T-cell (primary cell): ENCODE measurements at regions not wholly inside any gene's neighbourhood (a gene's known extent, or its start where the extent isn't known, plus 50 kb on each side); places are given as distances from the start of the nearest gene placed in this dataset.
"Not testable (repeated sequence)": the region's sequence is repeated elsewhere in the genome, so short reads cannot be mapped to it uniquely, and the experiment has no call there.

Experiments
- ATAC-seq, 4 experiments: fragments of 200-7000 bp in 3 of 4; fragments of 150-1000 bp in 1 of 4; cut with Tn5 transposase; replicated peaks in 1 of 4; 1 replicate in 3 of 4; 2 replicates in 1 of 4; pipeline ENCODE4 v1.10.0; 2021; ENCODE audit warnings: moderate library complexity in 3 of 4, mild to moderate bottlenecking in 2 of 4, moderate number of reproducible peaks in 1 of 4
- CTCF ChIA-PET, 2 donors: fragments of 300-600 bp; sonication (Branson Sonifier 250); formaldehyde crosslinking; loops; one replicate each; lab custom pipeline; 2022; ENCODE audit warnings: antibody characterized with exemption in 2 of 2; lab: Charles Lee
- POLR2A ChIA-PET, 2 donors: fragments of 300-600 bp; sonication (Branson Sonifier 250); formaldehyde crosslinking; loops; one replicate each; lab custom pipeline; 2022; ENCODE audit warnings: antibody characterized with exemption in 2 of 2; lab: Charles Lee
- DNase-seq, 35 experiments: peaks; one replicate each; pipeline versions ENCODE4 v3.0.0 to v3.0.0-alpha.2; 2013 to 2023
- H3K27ac ChIP-seq: one replicate; pipeline ENCODE4 v1.5.1; 2013; ENCODE audit warnings: low read length
- H3K27me3 ChIP-seq, 2 experiments: replicated peaks in 1 of 2; 1 replicate in 1 of 2; 2 replicates in 1 of 2; pipeline versions ENCODE4 v1.6.1 to v1.7.0; 2013; ENCODE audit warnings: low read length in 1 of 2, mixed read lengths in 1 of 2; ENCODE audit not compliant: control insufficient read depth in 2 of 2, insufficient read depth in 2 of 2; ENCODE audit errors: extremely low read depth in 1 of 2
- H3K36me3 ChIP-seq, 2 donors: 1 replicate in 1 of 2; 2 replicates in 1 of 2; pipeline versions ENCODE4 v1.6.1 to v1.7.0; 2013; ENCODE audit warnings: low read length in 1 of 2; ENCODE audit not compliant: control insufficient read depth in 2 of 2, insufficient read depth in 1 of 2; ENCODE audit errors: extremely low read depth in 1 of 2
- H3K4me1 ChIP-seq, 2 experiments: 1 replicate in 1 of 2; 2 replicates in 1 of 2; pipeline versions ENCODE4 v1.6.1 to v1.7.0; 2013; ENCODE audit warnings: low read length in 2 of 2, mixed read lengths in 1 of 2; ENCODE audit not compliant: insufficient read depth in 2 of 2, control insufficient read depth in 1 of 2; ENCODE audit errors: extremely low read depth in 1 of 2
- H3K4me3 ChIP-seq, 2 donors: 1 replicate in 1 of 2; 2 replicates in 1 of 2; pipeline versions ENCODE4 v1.5.1 to v1.7.0; 2013; ENCODE audit warnings: mild to moderate bottlenecking in 2 of 2, low read length in 1 of 2, moderate library complexity in 1 of 2; ENCODE audit not compliant: control insufficient read depth in 1 of 2; ENCODE audit errors: extremely low read depth in 1 of 2
- H3K9me3 ChIP-seq: 2 replicates; pipeline ENCODE4 v1.7.0; 2013
- H3K27ac Mint-ChIP-seq, 2 donors: one replicate each; pipeline ENCODE4 v1.8.0; 2020 to 2021; ENCODE audit warnings: mild to moderate bottlenecking in 2 of 2, mixed read lengths in 2 of 2
- H3K27me3 Mint-ChIP-seq, 2 donors: one replicate each; pipeline ENCODE4 v1.8.0; 2021 to 2022; ENCODE audit warnings: mixed read lengths in 2 of 2
- H3K36me3 Mint-ChIP-seq: one replicate; pipeline ENCODE4 v1.8.0; 2021; ENCODE audit warnings: mixed read lengths
- H3K4me1 Mint-ChIP-seq, 3 donors: one replicate each; pipeline ENCODE4 v1.8.0; 2020 to 2022; ENCODE audit warnings: mixed read lengths in 3 of 3, mild to moderate bottlenecking in 1 of 3
- H3K4me3 Mint-ChIP-seq, 3 donors: one replicate each; pipeline ENCODE4 v1.8.0; 2020 to 2022; ENCODE audit warnings: mild to moderate bottlenecking in 3 of 3, mixed read lengths in 3 of 3, moderate library complexity in 3 of 3
- H3K9me3 Mint-ChIP-seq, 3 donors: one replicate each; pipeline ENCODE4 v1.8.0; 2020 to 2022; ENCODE audit warnings: mixed read lengths in 3 of 3
- WGBS: methylation state at CpG from one replicate; pipeline ENCODE4 v1.1.5; 2013; ENCODE audit warnings: missing lambda C conversion rate; ENCODE audit not compliant: insufficient coverage; 5-methylcytosine and 5-hydroxymethylcytosine counted together

GRCh38 chr2:89245478-89245877, 554.0 kb downstream of the RPIA start:
- H3K4me3 Mint-ChIP-seq, CTCF ChIA-PET, H3K27me3 Mint-ChIP-seq, DNase-seq, POLR2A ChIA-PET, ATAC-seq, H3K27ac ChIP-seq, H3K36me3 ChIP-seq, H3K4me3 ChIP-seq, H3K27me3 ChIP-seq, H3K9me3 ChIP-seq, H3K4me1 ChIP-seq, H3K27ac Mint-ChIP-seq, H3K36me3 Mint-ChIP-seq, H3K9me3 Mint-ChIP-seq: not testable (repeated sequence)
- H3K4me1 Mint-ChIP-seq = peaks cover 9 to 16% (median 13%) of the 10 kb centered on the region in 3 donors
- no CpG with 5 or more reads among the region's 1 CpG for WGBS

- H3K4me3 Mint-ChIP-seq, H3K9me3 Mint-ChIP-seq, H3K27ac ChIP-seq, H3K27ac Mint-ChIP-seq, ATAC-seq, CTCF ChIA-PET, DNase-seq, H3K27me3 Mint-ChIP-seq, H3K9me3 ChIP-seq, H3K4me3 ChIP-seq, H3K27me3 ChIP-seq, POLR2A ChIA-PET, H3K36me3 ChIP-seq, H3K4me1 ChIP-seq, H3K36me3 Mint-ChIP-seq: not testable (repeated sequence)
- no CpG with 5 or more reads among the region's 4 CpGs for WGBS
- peaks cover 9 to 16% (median 13%) of the 10 kb centered on the region in 3 donors for H3K4me1 Mint-ChIP-seq
Measured at GRCh38 chr2:89246027-89246426, 554.6 kb downstream of the RPIA start.

GRCh38 chr2:89246620-89247019, 555.1 kb downstream of the RPIA start:
- ATAC-seq, H3K27ac ChIP-seq, H3K27me3 ChIP-seq, H3K9me3 Mint-ChIP-seq, H3K27me3 Mint-ChIP-seq, CTCF ChIA-PET, H3K36me3 ChIP-seq, H3K4me1 ChIP-seq, DNase-seq, POLR2A ChIA-PET, H3K9me3 ChIP-seq, H3K4me3 ChIP-seq, H3K36me3 Mint-ChIP-seq, H3K4me3 Mint-ChIP-seq: not testable (repeated sequence)
- 60% methylated on average over 1 of the region's 2 CpGs for WGBS
- peak overlapping the region in 1 of 2 donors; percentile 12 for H3K27ac Mint-ChIP-seq
- H3K4me1 Mint-ChIP-seq = peaks cover 9 to 16% (median 13%) of the 10 kb centered on the region in 3 donors

DNA sequence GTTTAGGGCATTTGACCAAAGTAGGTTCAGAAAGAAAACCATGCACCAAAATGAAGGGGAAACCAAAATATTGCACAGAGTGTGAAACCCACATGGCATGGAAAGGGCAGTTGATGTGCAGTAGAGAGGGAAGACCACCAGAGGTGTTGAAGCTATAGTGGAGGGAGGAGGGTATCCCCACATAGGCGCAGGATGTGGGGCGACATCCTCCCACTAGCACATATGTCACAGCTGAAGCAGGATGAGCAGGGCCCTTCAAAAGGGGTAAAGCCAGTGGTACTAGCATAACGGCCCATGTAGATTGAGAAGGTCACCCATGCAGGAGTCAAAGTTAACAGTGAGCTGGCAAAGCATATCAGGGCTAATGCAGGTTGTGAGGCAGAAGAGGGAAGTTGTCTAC, 563.5 kb downstream of the RPIA start:
- H3K36me3 Mint-ChIP-seq, H3K4me1 Mint-ChIP-seq, CTCF ChIA-PET, ATAC-seq, H3K9me3 Mint-ChIP-seq, DNase-seq, H3K4me3 Mint-ChIP-seq, H3K27ac Mint-ChIP-seq, H3K27me3 ChIP-seq, H3K9me3 ChIP-seq, H3K4me3 ChIP-seq, H3K27ac ChIP-seq, H3K27me3 Mint-ChIP-seq, POLR2A ChIA-PET, H3K4me1 ChIP-seq, H3K36me3 ChIP-seq: not testable (repeated sequence)
- 33% methylated on average over 1 of the region's 3 CpGs for WGBS

- H3K9me3 ChIP-seq, H3K36me3 ChIP-seq, H3K4me1 Mint-ChIP-seq, H3K27me3 ChIP-seq, H3K27ac ChIP-seq, POLR2A ChIA-PET, H3K4me3 ChIP-seq, ATAC-seq, H3K4me3 Mint-ChIP-seq, H3K4me1 ChIP-seq, CTCF ChIA-PET, H3K27ac Mint-ChIP-seq, H3K36me3 Mint-ChIP-seq, H3K9me3 Mint-ChIP-seq, H3K27me3 Mint-ChIP-seq, DNase-seq: not testable (repeated sequence)
- WGBS = no CpG with 5 or more reads among the region's 4 CpGs
Measured at GRCh38 chr2:89273443-89273842, 582.0 kb downstream of the RPIA start.

- DNase-seq, H3K4me1 Mint-ChIP-seq: not testable (repeated sequence)
Measured at GRCh38 chr2:89280536-89280935, 589.1 kb downstream of the RPIA start.

GRCh38 chr2:89286448-89287080, 595.1 kb downstream of the RPIA start:
- H3K4me3 ChIP-seq, ATAC-seq, H3K4me1 Mint-ChIP-seq, H3K36me3 ChIP-seq, H3K27ac Mint-ChIP-seq, H3K9me3 ChIP-seq, H3K4me3 Mint-ChIP-seq, H3K27ac ChIP-seq, H3K27me3 ChIP-seq, H3K27me3 Mint-ChIP-seq, H3K4me1 ChIP-seq, DNase-seq, POLR2A ChIA-PET, H3K36me3 Mint-ChIP-seq, CTCF ChIA-PET, H3K9me3 Mint-ChIP-seq: not testable (repeated sequence)
- WGBS = no CpG with 5 or more reads among the region's 8 CpGs

More at GRCh38 chr2:89280536-89280935, 589.1 kb downstream of the RPIA start:
- CTCF ChIA-PET, H3K4me1 ChIP-seq, H3K27me3 ChIP-seq, H3K4me3 Mint-ChIP-seq, H3K27ac ChIP-seq, H3K9me3 ChIP-seq, H3K27me3 Mint-ChIP-seq, H3K4me3 ChIP-seq, POLR2A ChIA-PET, H3K36me3 ChIP-seq, H3K27ac Mint-ChIP-seq, H3K36me3 Mint-ChIP-seq, H3K9me3 Mint-ChIP-seq: not testable (repeated sequence)
- ATAC-seq = peak in 1 of 4 experiments; percentile 33
- no CpG with 5 or more reads among the region's 3 CpGs for WGBS
